Left lung (tissue), 4 donors: ENCODE measurements at regions not wholly inside any gene's neighbourhood (a gene's known extent, or its start where the extent isn't known, plus 50 kb on each side); places are given as distances from the start of the nearest gene placed in this dataset.

Experiments used
- ATAC-seq: fragments of 200-7000 bp; cut with Tn5 transposase; one replicate; pipeline ENCODE4 v1.9.1; 2020; ENCODE audit warnings: moderate library complexity
- DNase-seq, 4 donors: peaks; one replicate each; pipeline ENCODE4 v3.0.0-alpha.2; 2013 to 2020
- H3K27ac ChIP-seq, 2 donors: fragments of 200-600 bp; sonication (generic) in 1 of 2; one replicate each; pipeline versions ENCODE4 v1.5.0 to v1.8.0; 2020 to 2021
- H3K27me3 ChIP-seq, 2 donors: fragments of 200-600 bp; sonication (generic) in 1 of 2; one replicate each; pipeline versions ENCODE4 v1.5.0 to v1.8.0; 2020 to 2021
- H3K36me3 ChIP-seq, 2 donors: fragments of 200-600 bp; sonication (generic) in 1 of 2; one replicate each; pipeline versions ENCODE4 v1.5.0 to v1.8.0; 2020 to 2021
- H3K4me1 ChIP-seq, 2 donors: fragments of 200-600 bp; one replicate each; pipeline ENCODE4 v1.8.0; 2021
- H3K4me3 ChIP-seq, 2 donors: fragments of 200-600 bp; sonication (generic) in 1 of 2; one replicate each; pipeline versions ENCODE4 v1.5.0 to v1.8.0; 2020 to 2021; ENCODE audit warnings: mild to moderate bottlenecking in 1 of 2
- H3K9me3 ChIP-seq, 2 donors: fragments of 200-600 bp; sonication (generic) in 1 of 2; one replicate each; pipeline versions ENCODE4 v1.5.0 to v1.8.0; 2020 to 2021
- intact Hi-C, 2 donors: fragments of 100-400 bp; cut with DNase I; formaldehyde crosslinking; loops; one replicate each; pipeline versions ENCODE4 v1.11.2 to v1.14.2; 2022
- TF ChIP-seq, protein P1 (sequence below), 2 donors: fragments of 200-600 bp; sonication (generic) in 1 of 2; IDR thresholded peaks; one replicate each; pipeline versions ENCODE4 v1.5.0 to v1.8.0; 2021; ENCODE audit warnings: antibody characterized with exemption in 2 of 2
- donor health status: DM: no; HTN: yes; CAD: no.
- donor health status: DM: no; HTN: no; CAD: no.

DNA sequence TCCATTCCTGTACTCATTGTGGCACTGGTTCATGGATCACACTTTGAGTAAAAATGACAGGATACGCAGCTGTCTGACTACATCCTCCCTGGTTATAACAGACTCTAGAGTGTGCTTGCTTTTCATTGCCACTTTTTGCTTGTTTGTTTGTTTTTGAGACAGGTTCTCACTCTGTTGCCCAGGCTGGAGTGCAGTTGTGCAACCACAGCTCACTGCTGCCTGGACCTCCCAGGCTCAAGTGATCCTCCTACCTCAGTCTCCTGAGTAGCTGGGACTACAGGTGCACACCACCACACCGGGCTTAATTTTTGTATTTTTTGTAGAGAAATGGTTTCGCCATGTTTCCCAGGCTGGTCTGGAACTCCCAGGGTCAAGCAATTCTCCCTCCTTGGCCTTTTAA lies 89.3 kb upstream of the ROBO2 start:
- Histone ChIP-seq H3K4me3 (no peak overlapping the region), H3K27me3 (no peaks in the 10 kb centered on the region), H3K27ac (no peak overlapping the region), H3K9me3 (no peaks in the 10 kb centered on the region), H3K36me3 (no peaks in the 10 kb centered on the region), H3K4me1 (no peaks in the 10 kb centered on the region)
- DNase-seq: no peak
- ATAC-seq: no peak
- intact Hi-C loops: no loop called here
- TF ChIP-seq, protein P1, sequence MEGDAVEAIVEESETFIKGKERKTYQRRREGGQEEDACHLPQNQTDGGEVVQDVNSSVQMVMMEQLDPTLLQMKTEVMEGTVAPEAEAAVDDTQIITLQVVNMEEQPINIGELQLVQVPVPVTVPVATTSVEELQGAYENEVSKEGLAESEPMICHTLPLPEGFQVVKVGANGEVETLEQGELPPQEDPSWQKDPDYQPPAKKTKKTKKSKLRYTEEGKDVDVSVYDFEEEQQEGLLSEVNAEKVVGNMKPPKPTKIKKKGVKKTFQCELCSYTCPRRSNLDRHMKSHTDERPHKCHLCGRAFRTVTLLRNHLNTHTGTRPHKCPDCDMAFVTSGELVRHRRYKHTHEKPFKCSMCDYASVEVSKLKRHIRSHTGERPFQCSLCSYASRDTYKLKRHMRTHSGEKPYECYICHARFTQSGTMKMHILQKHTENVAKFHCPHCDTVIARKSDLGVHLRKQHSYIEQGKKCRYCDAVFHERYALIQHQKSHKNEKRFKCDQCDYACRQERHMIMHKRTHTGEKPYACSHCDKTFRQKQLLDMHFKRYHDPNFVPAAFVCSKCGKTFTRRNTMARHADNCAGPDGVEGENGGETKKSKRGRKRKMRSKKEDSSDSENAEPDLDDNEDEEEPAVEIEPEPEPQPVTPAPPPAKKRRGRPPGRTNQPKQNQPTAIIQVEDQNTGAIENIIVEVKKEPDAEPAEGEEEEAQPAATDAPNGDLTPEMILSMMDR (IDR thresholded peaks at IDR 0.05): no peak

DNA sequence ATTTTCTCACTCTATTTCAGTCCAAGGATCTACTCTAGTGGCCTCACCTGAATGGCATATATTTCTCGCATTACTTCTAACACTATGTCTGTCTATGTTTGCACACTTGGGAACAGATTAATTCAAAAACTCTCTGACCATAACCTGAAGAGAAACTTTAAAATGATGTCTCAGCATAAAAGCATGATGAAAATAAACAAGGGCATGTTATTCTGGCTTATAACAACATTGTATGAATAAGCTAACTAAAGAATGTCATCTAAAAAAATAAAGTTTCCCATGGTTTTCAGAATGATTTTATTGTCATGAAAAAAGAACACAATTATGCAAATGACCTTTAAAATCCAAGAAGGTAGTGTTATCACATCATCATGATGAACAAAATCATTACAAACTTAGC lies 85.5 kb upstream of the ROBO2 start:
- H3K27ac ChIP-seq: no peak overlapping the region
- no peaks in the 10 kb centered on the region for H3K4me1 ChIP-seq
- intact Hi-C loops: no loop called here
- DNase-seq (no peak), ATAC-seq (no peak)
- no peaks in the 10 kb centered on the region for H3K9me3 ChIP-seq
- TF ChIP-seq, protein P1 (IDR thresholded peaks at IDR 0.05): no peak
- H3K27me3 ChIP-seq: no peaks in the 10 kb centered on the region
- H3K4me3 ChIP-seq: no peak overlapping the region
- no peaks in the 10 kb centered on the region for H3K36me3 ChIP-seq

DNA sequence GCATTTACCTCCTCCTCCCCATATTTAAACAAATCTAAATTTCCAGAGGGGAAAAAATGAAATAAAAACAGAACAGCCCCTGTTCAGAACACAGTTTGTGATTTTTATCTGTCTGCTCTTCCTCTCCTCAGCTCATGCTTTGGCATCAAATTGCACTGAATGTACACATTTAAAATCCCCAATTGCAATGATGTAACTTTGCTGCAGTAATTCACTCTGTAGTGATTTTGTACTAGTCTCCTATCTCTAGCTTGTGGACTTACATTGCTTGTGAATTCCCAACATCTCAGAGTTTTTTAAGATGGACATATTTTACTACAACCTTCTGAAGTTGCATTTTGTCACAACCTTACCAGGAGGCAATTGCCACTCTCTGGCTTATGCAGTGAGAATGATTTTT lies 81.6 kb upstream of the ROBO2 start:
- H3K4me1 ChIP-seq: no peaks in the 10 kb centered on the region
- intact Hi-C loops: no loop called here
- H3K27ac ChIP-seq: no peak overlapping the region
- no peaks in the 10 kb centered on the region for H3K9me3 ChIP-seq
- H3K4me3 ChIP-seq: no peak overlapping the region
- no peak for DNase-seq
- no peak for ATAC-seq
- H3K27me3 ChIP-seq: no peaks in the 10 kb centered on the region
- TF ChIP-seq, protein P1 (IDR thresholded peaks at IDR 0.05): no peak
- no peaks in the 10 kb centered on the region for H3K36me3 ChIP-seq

DNA sequence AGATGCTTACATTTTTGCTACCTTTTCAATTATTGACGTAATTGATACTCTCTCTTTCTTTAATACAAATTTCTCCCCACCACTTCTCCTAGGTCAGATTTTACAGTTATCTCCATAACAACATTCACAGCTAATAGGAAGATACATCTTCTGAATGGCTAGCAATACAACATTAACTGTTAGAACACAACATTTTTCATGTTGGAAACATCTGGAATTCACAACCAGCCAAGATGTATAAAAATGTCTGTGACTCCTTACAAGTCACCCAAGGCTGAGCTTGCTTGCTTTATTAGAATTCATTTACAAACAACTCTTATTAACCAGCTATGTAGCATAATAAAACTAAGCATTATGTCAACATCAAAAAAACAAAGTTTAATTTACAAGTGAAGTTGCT lies 81.0 kb upstream of the ROBO2 start:
- H3K27ac ChIP-seq: no peak overlapping the region
- H3K4me3 ChIP-seq: no peak overlapping the region
- TF ChIP-seq, protein P1 (IDR thresholded peaks at IDR 0.05): no peak
- H3K9me3 ChIP-seq: no peaks in the 10 kb centered on the region
- no peak for ATAC-seq
- H3K4me1 ChIP-seq: no peaks in the 10 kb centered on the region
- H3K27me3 ChIP-seq: no peaks in the 10 kb centered on the region
- DNase-seq: no peak
- H3K36me3 ChIP-seq: no peaks in the 10 kb centered on the region
- intact Hi-C loops: no loop called here

DNA sequence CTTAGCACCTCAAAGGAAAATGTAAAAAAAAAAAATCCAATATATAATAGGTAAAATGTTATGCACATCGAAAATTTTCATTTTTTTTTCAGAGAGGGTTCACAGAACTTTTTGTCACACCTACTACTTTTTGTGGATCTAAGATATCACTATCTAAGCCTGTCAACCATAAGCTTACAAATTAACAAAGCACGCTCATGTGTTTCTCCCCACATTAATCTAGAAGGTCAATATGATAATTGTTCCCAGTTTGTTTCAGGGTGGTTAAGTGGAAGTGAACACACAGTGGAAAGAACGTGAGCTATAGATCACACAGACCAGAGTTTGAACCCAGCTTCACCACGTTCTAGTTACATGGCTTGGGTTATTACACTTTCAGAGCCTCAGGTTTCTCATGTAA lies 78.6 kb upstream of the ROBO2 start:
- intact Hi-C loops: no loop called here
- H3K9me3 ChIP-seq: no peaks in the 10 kb centered on the region
- H3K36me3 ChIP-seq: no peaks in the 10 kb centered on the region
- no peaks in the 10 kb centered on the region for H3K27me3 ChIP-seq
- TF ChIP-seq, protein P1 (IDR thresholded peaks at IDR 0.05): no peak
- H3K4me1 ChIP-seq: no peaks in the 10 kb centered on the region
- DNase-seq (no peak), ATAC-seq (no peak)
- no peak overlapping the region for H3K27ac ChIP-seq
- H3K4me3 ChIP-seq: no peak overlapping the region
